Endothelial cell of umbilical vein (primary cell): ENCODE measurements at regions not wholly inside any gene's neighbourhood (a gene's known extent, or its start where the extent isn't known, plus 50 kb on each side); places are given as distances from the start of the nearest gene placed in this dataset.

Experiments used
- EZH2 ChIP-seq: IDR thresholded peaks from 2 replicates; pipeline ENCODE4 v1.6.1; 2012; ENCODE audit warnings: borderline replicate concordance, low read depth, mild to moderate bottlenecking, moderate library complexity, low read length, inconsistent platforms; ENCODE audit not compliant: severe bottlenecking
- FOS ChIP-seq: IDR thresholded peaks from 2 replicates; pipeline ENCODE4 v1.6.1; 2011; ENCODE audit warnings: mild to moderate bottlenecking, low read length, moderate library complexity, borderline replicate concordance; ENCODE audit not compliant: insufficient read depth
- JUN ChIP-seq: IDR thresholded peaks from 2 replicates; pipeline ENCODE4 v1.6.1; 2011; ENCODE audit warnings: borderline replicate concordance, low read depth; ENCODE audit not compliant: insufficient read length, insufficient read depth
- MYC ChIP-seq: IDR thresholded peaks from one replicate; pipeline ENCODE4 v1.6.1; 2011; ENCODE audit warnings: mild to moderate bottlenecking, low read depth, low read length
- POLR2A ChIP-seq: IDR thresholded peaks from 2 replicates; pipeline ENCODE4 v1.6.1; 2012; ENCODE audit warnings: low read depth, mild to moderate bottlenecking, control low read depth, low read length
- POLR2AphosphoS5 ChIP-seq: IDR thresholded peaks from 2 replicates; pipeline ENCODE4 v1.6.1; 2012; ENCODE audit warnings: low read depth, mild to moderate bottlenecking, control low read depth, low read length, moderate library complexity; ENCODE audit not compliant: insufficient read depth
- TF ChIP-seq, protein P1 (sequence below), 2 donors: IDR thresholded peaks; 1 replicate in 1 of 2; 2 replicates in 1 of 2; pipeline ENCODE4 v1.5.1; 2011; ENCODE audit warnings: low read length in 2 of 2, mild to moderate bottlenecking in 2 of 2, moderate library complexity in 2 of 2, control low read depth in 1 of 2, inconsistent platforms in 1 of 2, low read depth in 1 of 2; ENCODE audit not compliant: insufficient read depth in 1 of 2; ENCODE audit errors: extremely low read depth in 1 of 2
- TF ChIP-seq, protein P2 (sequence below): IDR thresholded peaks from 2 replicates; pipeline ENCODE4 v1.6.1; 2011; ENCODE audit not compliant: insufficient read depth, insufficient read length

DNA sequence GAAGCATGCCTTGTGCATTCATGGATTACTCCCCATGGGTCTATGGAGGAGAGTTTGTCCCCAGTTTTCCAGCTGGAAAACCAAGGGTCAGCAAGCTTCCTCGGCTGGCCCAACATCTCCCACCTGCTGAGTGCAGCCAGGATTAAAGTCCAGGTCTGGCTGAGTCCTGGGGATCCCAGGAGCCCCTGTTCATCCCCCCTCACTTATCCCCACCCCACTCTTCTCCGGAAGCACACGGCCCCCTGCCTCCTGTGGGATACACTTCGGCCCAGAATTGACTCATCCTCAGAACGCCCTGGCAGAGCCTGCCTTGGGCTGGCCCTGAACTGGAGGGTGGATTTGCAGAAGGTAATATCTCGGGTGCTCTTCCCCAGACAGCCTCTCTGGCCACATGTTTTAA lies 276.1 kb downstream of the NPHP4 start:
- TF ChIP-seq, protein P1, sequence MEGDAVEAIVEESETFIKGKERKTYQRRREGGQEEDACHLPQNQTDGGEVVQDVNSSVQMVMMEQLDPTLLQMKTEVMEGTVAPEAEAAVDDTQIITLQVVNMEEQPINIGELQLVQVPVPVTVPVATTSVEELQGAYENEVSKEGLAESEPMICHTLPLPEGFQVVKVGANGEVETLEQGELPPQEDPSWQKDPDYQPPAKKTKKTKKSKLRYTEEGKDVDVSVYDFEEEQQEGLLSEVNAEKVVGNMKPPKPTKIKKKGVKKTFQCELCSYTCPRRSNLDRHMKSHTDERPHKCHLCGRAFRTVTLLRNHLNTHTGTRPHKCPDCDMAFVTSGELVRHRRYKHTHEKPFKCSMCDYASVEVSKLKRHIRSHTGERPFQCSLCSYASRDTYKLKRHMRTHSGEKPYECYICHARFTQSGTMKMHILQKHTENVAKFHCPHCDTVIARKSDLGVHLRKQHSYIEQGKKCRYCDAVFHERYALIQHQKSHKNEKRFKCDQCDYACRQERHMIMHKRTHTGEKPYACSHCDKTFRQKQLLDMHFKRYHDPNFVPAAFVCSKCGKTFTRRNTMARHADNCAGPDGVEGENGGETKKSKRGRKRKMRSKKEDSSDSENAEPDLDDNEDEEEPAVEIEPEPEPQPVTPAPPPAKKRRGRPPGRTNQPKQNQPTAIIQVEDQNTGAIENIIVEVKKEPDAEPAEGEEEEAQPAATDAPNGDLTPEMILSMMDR (IDR thresholded peaks at IDR 0.05; ENCODE audit: extremely low read depth in 1 of 2, insufficient read depth in 1 of 2, low read depth in 1 of 2, low read length in 2 of 2): no peak
- no peak for TF ChIP-seq POLR2A
- TF ChIP-seq JUN: no peak
- no peak for TF ChIP-seq POLR2AphosphoS5
- TF ChIP-seq EZH2: no peak
- TF ChIP-seq, protein P2, sequence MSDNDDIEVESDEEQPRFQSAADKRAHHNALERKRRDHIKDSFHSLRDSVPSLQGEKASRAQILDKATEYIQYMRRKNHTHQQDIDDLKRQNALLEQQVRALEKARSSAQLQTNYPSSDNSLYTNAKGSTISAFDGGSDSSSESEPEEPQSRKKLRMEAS: no peak
- TF ChIP-seq FOS: no peak
- no peak for TF ChIP-seq MYC
